H1 (cell line): ENCODE measurements at regions not wholly inside any gene's neighbourhood (a gene's known extent, or its start where the extent isn't known, plus 50 kb on each side); places are given as distances from the start of the nearest gene placed in this dataset.

Experiments
- CTCF ChIA-PET: fragments of 300-600 bp; sonication (Branson Sonifier 250); formaldehyde crosslinking; loops from one replicate; lab custom pipeline; 2021; ENCODE audit not compliant: partially characterized antibody; lab: Charles Lee
- POLR2A ChIA-PET: fragments of 300-600 bp; sonication (Branson Sonifier 250); formaldehyde crosslinking; loops from one replicate; lab custom pipeline; 2021; ENCODE audit warnings: inconsistent platforms; ENCODE audit not compliant: partially characterized antibody; lab: Charles Lee
- DNase-seq, 2 experiments: peaks; one replicate each; pipeline versions ENCODE4 v3.0.0 to v3.0.0-alpha.2; 2010 to 2022; ENCODE audit warnings: low spot score in 2 of 2, low read depth in 1 of 2, mixed read lengths in 1 of 2
- FAIRE-seq: peaks from 2 replicates; lab custom pipeline; 2011; peaks lifted over from hg19 to GRCh38; lab: Jason Lieb, UNC
- H2AFZ ChIP-seq: 2 replicates; pipeline ENCODE4 v1.8.1; 2012; ENCODE audit warnings: low read length, inconsistent platforms
- H2AK5ac ChIP-seq: 2 replicates; pipeline ENCODE4 v1.6.1; 2013; ENCODE audit warnings: low read depth, low read length
- H2BK120ac ChIP-seq: replicated peaks from 2 replicates; pipeline ENCODE3; 2013; ENCODE audit warnings: low read depth, low read length, inconsistent platforms
- H2BK12ac ChIP-seq: 2 replicates; pipeline ENCODE4 v1.6.1; 2013; ENCODE audit warnings: low read depth, low read length
- H2BK15ac ChIP-seq: 2 replicates; pipeline ENCODE4 v1.6.1; 2013; ENCODE audit warnings: low read length
- H2BK20ac ChIP-seq: 2 replicates; pipeline ENCODE4 v1.6.1; 2013; ENCODE audit warnings: low read length
- H2BK5ac ChIP-seq: 2 replicates; pipeline ENCODE4 v1.6.1; 2013; ENCODE audit warnings: low read depth, low read length
- H3K14ac ChIP-seq: 2 replicates; pipeline ENCODE4 v1.6.1; 2013; ENCODE audit warnings: inconsistent platforms; ENCODE audit not compliant: insufficient read length
- H3K18ac ChIP-seq: 2 replicates; pipeline ENCODE4 v1.6.1; 2013; ENCODE audit warnings: low read length; ENCODE audit errors: extremely low read depth
- H3K23ac ChIP-seq: 2 replicates; pipeline ENCODE4 v1.6.1; 2013; ENCODE audit warnings: inconsistent platforms; ENCODE audit not compliant: insufficient read length
- H3K23me2 ChIP-seq: 2 replicates; pipeline ENCODE4 v1.6.1; 2013; ENCODE audit warnings: low read depth, low read length
- H3K27ac ChIP-seq: 2 replicates; pipeline ENCODE4 v1.6.1; 2011; ENCODE audit warnings: low read depth, low read length, inconsistent platforms
- H3K27me3 ChIP-seq, 4 experiments: replicated peaks in 1 of 4; 1 replicate in 1 of 4; 2 replicates in 3 of 4; pipeline versions ENCODE4 v1.6.1 to v1.8.1; 2011 to 2013; ENCODE audit warnings: low read length in 3 of 4, mild to moderate bottlenecking in 3 of 4, inconsistent platforms in 2 of 4, mixed read lengths in 2 of 4, moderate library complexity in 1 of 4; ENCODE audit not compliant: control insufficient read depth in 3 of 4, insufficient read depth in 3 of 4; ENCODE audit errors: extremely low read depth in 1 of 4
- H3K36me3 ChIP-seq, 4 experiments: 2 replicates each; pipeline versions ENCODE4 v1.6.1 to v1.8.1; 2011 to 2013; ENCODE audit warnings: mild to moderate bottlenecking in 4 of 4, low read length in 3 of 4, moderate library complexity in 2 of 4, control low read depth in 1 of 4, inconsistent platforms in 1 of 4; ENCODE audit not compliant: insufficient read depth in 4 of 4, control insufficient read depth in 2 of 4
- H3K4ac ChIP-seq: replicated peaks from 2 replicates; pipeline ENCODE3; 2013; ENCODE audit warnings: low read length, low read depth, mixed read lengths, inconsistent platforms; ENCODE audit not compliant: insufficient read length
- H3K4me1 ChIP-seq, 4 experiments: replicated peaks in 1 of 4; 1 replicate in 1 of 4; 2 replicates in 3 of 4; pipeline versions ENCODE4 v1.6.1 to v1.8.1; 2011 to 2013; ENCODE audit warnings: low read length in 3 of 4, inconsistent platforms in 2 of 4, mixed read lengths in 1 of 4; ENCODE audit not compliant: insufficient read depth in 4 of 4, control insufficient read depth in 3 of 4
- H3K4me2 ChIP-seq, 2 experiments: 2 replicates each; pipeline versions ENCODE4 v1.6.1 to v1.8.1; 2011 to 2013; ENCODE audit warnings: low read depth in 2 of 2, low read length in 2 of 2, control low read depth in 1 of 2, inconsistent platforms in 1 of 2, mild to moderate bottlenecking in 1 of 2; ENCODE audit not compliant: insufficient read depth in 1 of 2
- H3K4me3 ChIP-seq, 4 experiments: fragments of 200-600, 300-600 bp in 1 of 4; sonication (generic), shearing (Covaris generic), sonication (Bioruptor Twin) in 1 of 4; 2 replicates each; pipeline versions ENCODE4 v1.5.1 to v1.8.1; 2011 to 2016; ENCODE audit warnings: low read length in 4 of 4, low read depth in 3 of 4, control low read depth in 2 of 4, inconsistent platforms in 2 of 4, mild to moderate bottlenecking in 2 of 4, mixed read lengths in 1 of 4, moderate library complexity in 1 of 4; ENCODE audit not compliant: insufficient read depth in 2 of 4; ENCODE audit errors: extremely low read depth in 1 of 4
- H3K56ac ChIP-seq: replicated peaks from 2 replicates; pipeline ENCODE3; 2013; ENCODE audit warnings: low read depth, mild to moderate bottlenecking, mixed read lengths, low read length, inconsistent platforms; ENCODE audit not compliant: insufficient read length
- H3K79me1 ChIP-seq: 2 replicates; pipeline ENCODE4 v1.6.1; 2013; ENCODE audit warnings: low read depth, low read length, control low read depth
- H3K79me2 ChIP-seq, 2 experiments: 2 replicates each; pipeline versions ENCODE4 v1.6.1 to v1.8.1; 2012 to 2013; ENCODE audit warnings: low read length in 2 of 2, mild to moderate bottlenecking in 2 of 2, inconsistent platforms in 1 of 2; ENCODE audit not compliant: insufficient read depth in 2 of 2, control insufficient read depth in 1 of 2
- H3K9ac ChIP-seq, 4 experiments: replicated peaks in 1 of 4; 1 replicate in 1 of 4; 2 replicates in 3 of 4; pipeline versions ENCODE4 v1.6.1 to v1.8.1; 2011 to 2013; ENCODE audit warnings: low read depth in 3 of 4, low read length in 3 of 4, control low read depth in 2 of 4, mild to moderate bottlenecking in 2 of 4, moderate library complexity in 2 of 4, inconsistent platforms in 1 of 4; ENCODE audit errors: extremely low read depth in 1 of 4
- H3K9me3 ChIP-seq, 2 experiments: 2 replicates each; pipeline versions ENCODE4 v1.6.1 to v1.8.1; 2012 to 2013; ENCODE audit warnings: mild to moderate bottlenecking in 2 of 2, moderate library complexity in 2 of 2, control low read depth in 1 of 2, inconsistent platforms in 1 of 2, low read depth in 1 of 2, low read length in 1 of 2, mixed read lengths in 1 of 2; ENCODE audit not compliant: insufficient read depth in 2 of 2
- H4K20me1 ChIP-seq, 2 experiments: replicated peaks in 1 of 2; 2 replicates each; pipeline versions ENCODE3 to v1.8.1; 2011 to 2013; ENCODE audit warnings: inconsistent platforms in 2 of 2, low read length in 2 of 2, mild to moderate bottlenecking in 1 of 2; ENCODE audit not compliant: insufficient read depth in 2 of 2, control insufficient read depth in 1 of 2
- H4K5ac ChIP-seq: 2 replicates; pipeline ENCODE4 v1.6.1; 2013; ENCODE audit warnings: low read length, low read depth, mixed read lengths, inconsistent platforms; ENCODE audit not compliant: insufficient read length
- H4K8ac ChIP-seq: 2 replicates; pipeline ENCODE4 v1.8.0; 2013; ENCODE audit warnings: mild to moderate bottlenecking, moderate library complexity, low read length, inconsistent platforms; ENCODE audit not compliant: insufficient read depth; ENCODE audit errors: extremely low read depth
- H4K91ac ChIP-seq: replicated peaks from 2 replicates; pipeline ENCODE3; 2013; ENCODE audit warnings: low read length, mixed read lengths, inconsistent platforms; ENCODE audit not compliant: insufficient read length
- ASH2L ChIP-seq: fragments of 200-600, 300-600 bp; sonication (generic); IDR thresholded peaks from one replicate; pipeline ENCODE4 v1.7.1; 2017; ENCODE audit warnings: low read length
- BRCA1 ChIP-seq: IDR thresholded peaks from 2 replicates; pipeline ENCODE4 v1.6.1; 2012; ENCODE audit warnings: low read depth, low read length, improper control_type of control experiment
- CREB1 ChIP-seq: IDR thresholded peaks from 2 replicates; pipeline ENCODE4 v1.6.1; 2012; ENCODE audit warnings: inconsistent platforms
- HDAC6 ChIP-seq: IDR thresholded peaks from one replicate; pipeline ENCODE4 v1.7.1; 2012; ENCODE audit warnings: low read depth, mild to moderate bottlenecking, inconsistent platforms, low read length, moderate library complexity
- MAFK ChIP-seq: IDR thresholded peaks from 2 replicates; pipeline ENCODE4 v1.6.1; 2012; ENCODE audit warnings: low read depth, mild to moderate bottlenecking, improper control_type of control experiment, low read length
- MAX ChIP-seq: IDR thresholded peaks from 2 replicates; pipeline ENCODE4 v1.6.1; 2012; ENCODE audit warnings: inconsistent platforms
- RBBP5 ChIP-seq: IDR thresholded peaks from 2 replicates; pipeline ENCODE4 v1.7.1; 2012; ENCODE audit warnings: low read depth, mild to moderate bottlenecking, inconsistent platforms, low read length, moderate library complexity, borderline replicate concordance
- RNF2 ChIP-seq: fragments of 200-900, 300-1000 bp; sonication (generic); IDR thresholded peaks from 2 replicates; pipeline ENCODE4 v1.7.1; 2016; ENCODE audit warnings: borderline replicate concordance, low read depth, mild to moderate bottlenecking, antibody characterized with exemption, low read length; ENCODE audit not compliant: poor library complexity, severe bottlenecking; ENCODE audit errors: missing control alignments
- SAP30 ChIP-seq: fragments of 300-600 bp; sonication (generic); IDR thresholded peaks from 2 replicates; pipeline ENCODE4 v1.7.1; 2012; ENCODE audit warnings: low read length, moderate library complexity, mild to moderate bottlenecking, inconsistent platforms; ENCODE audit not compliant: insufficient read depth, insufficient replicate concordance
- SIN3A ChIP-seq, 2 experiments: IDR thresholded peaks in 1 of 2; conservative IDR thresholded peaks in 1 of 2; 2 replicates each; pipeline ENCODE4 v1.6.1; 2011 to 2012; ENCODE audit warnings: low read length in 2 of 2, improper control_type of control experiment in 1 of 2, low read depth in 1 of 2, mild to moderate bottlenecking in 1 of 2
- TAF7 ChIP-seq: optimal IDR thresholded peaks from 2 replicates; pipeline ENCODE3; 2011; ENCODE audit warnings: low read depth, mild to moderate bottlenecking, inconsistent platforms, low read length, moderate library complexity, borderline replicate concordance
- TBP ChIP-seq: IDR thresholded peaks from 2 replicates; pipeline ENCODE4 v1.6.1; 2011; ENCODE audit warnings: low read depth, low read length, improper control_type of control experiment
- WGBS, 2 experiments: shearing (Covaris generic) in 1 of 2; methylation state at CpG; one replicate each; pipeline versions ENCODE4 v1.1.6 to v1.1.7; 2013 to 2015; ENCODE audit warnings: low lambda C conversion rate in 2 of 2, mixed read lengths in 2 of 2, inconsistent platforms in 1 of 2, low coverage in 1 of 2, missing lambda C conversion rate in 1 of 2; ENCODE audit not compliant: insufficient replicate concordance in 2 of 2, insufficient coverage in 1 of 2, insufficient read length in 1 of 2; ENCODE audit errors: extremely low coverage in 1 of 2, missing lambda C conversion rate in 1 of 2; 5-methylcytosine and 5-hydroxymethylcytosine counted together

GRCh38 chr3:132124096-132124495 is 89.3 kb upstream of the CPNE4 start:
- POLR2A ChIA-PET = interaction anchor here (0.6 kb wide), 1 partner anchor 12 kb away, joined by 3 read pairs; no protein-coding TSS in a partner anchor
- Histone ChIP-seq H3K4me2 (no peak overlapping the region), H2AK5ac (no peak overlapping the region), H3K79me2 (no peaks in the 10 kb centered on the region), H4K20me1 (no peaks in the 10 kb centered on the region), H2BK12ac (no peak overlapping the region), H3K27me3 (peaks cover 0 to 1% (median 0%) of the 10 kb centered on the region in 4 experiments; a peak in 1 of 7 replicates), H3K27ac (no peak overlapping the region), H2BK15ac (no peak overlapping the region), H3K18ac (no peak overlapping the region), H3K9me3 (no peaks in the 10 kb centered on the region), H3K23me2 (no peaks in the 10 kb centered on the region), H3K4ac (no peak overlapping the region), H4K8ac (no peak overlapping the region), H3K79me1 (no peaks in the 10 kb centered on the region), H3K23ac (no peak overlapping the region), H3K9ac (no peak overlapping the region), H3K36me3 (no peaks in the 10 kb centered on the region), H4K91ac (no peak overlapping the region), H3K14ac (no peak overlapping the region), H3K4me3 (no peak overlapping the region), H2BK5ac (no peak overlapping the region), H2AFZ (no peak overlapping the region), H2BK20ac (no peak overlapping the region), H3K4me1 (no peaks in the 10 kb centered on the region), H3K56ac (no peak overlapping the region), H4K5ac (no peak overlapping the region), H2BK120ac (no peak overlapping the region)
- FAIRE-seq (no peak), DNase-seq (no peak)
- CTCF ChIA-PET = no interaction called here
- 92% methylated on average over 3 of the region's 3 CpGs; no CpG with 5 or more reads in 1 of the 2 experiments for WGBS, 2 experiments
- TF ChIP-seq TBP = no peak
- no peak for TF ChIP-seq MAX
- TF ChIP-seq TAF7 = no peak
- no peak for TF ChIP-seq HDAC6
- no peak for TF ChIP-seq BRCA1
- TF ChIP-seq SAP30 = no peak
- no peak for TF ChIP-seq ASH2L
- TF ChIP-seq MAFK = no peak
- TF ChIP-seq RNF2 = no peak
- TF ChIP-seq CREB1 = no peak
- TF ChIP-seq RBBP5 = no peak
- no peak for TF ChIP-seq SIN3A (conservative IDR thresholded peaks at IDR 0.05 in 1 of 2, IDR thresholded peaks at IDR 0.05 in 1 of 2; ENCODE audit: low read depth in 1 of 2, low read length in 2 of 2)
